Mesendoderm (in vitro differentiated cells): ENCODE measurements at regions not wholly inside any gene's neighbourhood (a gene's known extent, or its start where the extent isn't known, plus 50 kb on each side); places are given as distances from the start of the nearest gene placed in this dataset.

Experiments
- DNase-seq: peaks from one replicate; pipeline ENCODE4 v3.0.0; 2013
- H2AK5ac ChIP-seq: 2 replicates; pipeline ENCODE4 v1.6.1; 2013; ENCODE audit warnings: low read length, inconsistent platforms
- H2BK120ac ChIP-seq: 2 replicates; pipeline ENCODE4 v1.6.1; 2013; ENCODE audit warnings: low read depth, mild to moderate bottlenecking, low read length, moderate library complexity, mixed read lengths
- H2BK15ac ChIP-seq: replicated peaks from 2 replicates; pipeline ENCODE4 v1.6.1; 2013; ENCODE audit warnings: low read depth, mild to moderate bottlenecking, moderate library complexity
- H2BK5ac ChIP-seq: 2 replicates; pipeline ENCODE4 v1.6.1; 2013; ENCODE audit warnings: low read length, inconsistent platforms
- H3K18ac ChIP-seq: 2 replicates; pipeline ENCODE4 v1.6.1; 2013; ENCODE audit warnings: mild to moderate bottlenecking, low read length, mixed read lengths
- H3K23ac ChIP-seq: one replicate; pipeline ENCODE4 v1.6.1; 2013; ENCODE audit warnings: low read length
- H3K27ac ChIP-seq: 2 replicates; pipeline ENCODE4 v1.5.1; 2013; ENCODE audit warnings: low read depth, mild to moderate bottlenecking, inconsistent platforms, low read length, moderate library complexity
- H3K27me3 ChIP-seq: 2 replicates; pipeline ENCODE4 v1.6.1; 2013; ENCODE audit warnings: low read length, control low read depth, mild to moderate bottlenecking, inconsistent platforms; ENCODE audit not compliant: insufficient read depth, poor library complexity
- H3K36me3 ChIP-seq: 2 replicates; pipeline ENCODE4 v1.6.1; 2013; ENCODE audit warnings: low read length, inconsistent platforms; ENCODE audit not compliant: control insufficient read depth, insufficient read depth
- H3K4ac ChIP-seq: one replicate; pipeline ENCODE4 v1.6.1; 2013; ENCODE audit warnings: low read depth, mild to moderate bottlenecking, low read length, moderate library complexity
- H3K4me1 ChIP-seq: 2 replicates; pipeline ENCODE4 v1.6.1; 2013; ENCODE audit warnings: low read depth, low read length, inconsistent platforms; ENCODE audit not compliant: control insufficient read depth
- H3K4me2 ChIP-seq: 2 replicates; pipeline ENCODE4 v1.6.1; 2013; ENCODE audit warnings: low read length
- H3K4me3 ChIP-seq: 2 replicates; pipeline ENCODE4 v1.5.1; 2013; ENCODE audit warnings: mild to moderate bottlenecking, low read length
- H3K56ac ChIP-seq: one replicate; pipeline ENCODE4 v1.6.1; 2013; ENCODE audit warnings: low read length
- H3K79me1 ChIP-seq: 2 replicates; pipeline ENCODE4 v1.6.1; 2013; ENCODE audit warnings: low read length, inconsistent platforms
- H3K79me2 ChIP-seq: 2 replicates; pipeline ENCODE4 v1.6.1; 2013; ENCODE audit warnings: mild to moderate bottlenecking, low read length; ENCODE audit not compliant: control insufficient read depth, insufficient read depth
- H3K9ac ChIP-seq: 2 replicates; pipeline ENCODE4 v1.6.1; 2013; ENCODE audit warnings: low read length, inconsistent platforms
- H4K5ac ChIP-seq: one replicate; pipeline ENCODE4 v1.6.1; 2013; ENCODE audit warnings: low read length
- H4K8ac ChIP-seq: one replicate; pipeline ENCODE4 v1.6.1; 2013; ENCODE audit warnings: low read depth, mild to moderate bottlenecking, control low read depth, low read length, moderate library complexity
- WGBS: extraction: QIAGEN DNeasy Blood & Tissue Kit; methylation state at CpG from one replicate; pipeline ENCODE4 v1.1.7; 2013; ENCODE audit warnings: low lambda C conversion rate, missing lambda C conversion rate; ENCODE audit not compliant: insufficient coverage; ENCODE audit errors: extremely low coverage; 5-methylcytosine and 5-hydroxymethylcytosine counted together

DNA sequence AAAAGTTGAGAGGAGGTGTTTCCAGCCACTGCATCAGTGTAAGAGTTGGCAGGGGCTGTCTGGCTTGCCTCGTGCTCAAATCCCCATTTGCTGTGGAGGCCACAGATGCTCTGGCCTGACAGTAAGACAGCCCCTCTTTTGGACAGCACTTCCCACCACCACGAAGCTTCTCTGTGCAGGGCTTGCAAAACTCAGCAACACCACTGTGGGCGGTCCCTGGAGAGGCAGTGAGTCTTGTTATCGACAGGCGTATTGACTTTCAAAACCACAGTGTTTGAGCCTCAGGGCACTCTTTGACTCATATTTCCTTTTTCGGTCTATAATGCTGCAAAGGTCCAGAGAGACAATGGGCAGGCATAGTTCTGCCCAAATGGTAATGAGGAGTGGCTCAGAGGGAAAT, 539.5 kb downstream of the EBF1 start:
- Histone ChIP-seq H3K23ac (no peak overlapping the region), H3K9ac (no peak overlapping the region), H3K56ac (no peak overlapping the region), H3K79me2 (no peaks in the 10 kb centered on the region), H2AK5ac (no peak overlapping the region), H3K4ac (no peak overlapping the region), H3K4me1 (no peaks in the 10 kb centered on the region), H3K4me2 (no peak overlapping the region), H3K79me1 (no peaks in the 10 kb centered on the region), H3K36me3 (no peaks in the 10 kb centered on the region), H3K18ac (no peak overlapping the region), H3K4me3 (no peak overlapping the region), H3K27ac (no peak overlapping the region), H2BK5ac (no peak overlapping the region), H2BK15ac (no peak overlapping the region), H2BK120ac (no peak overlapping the region), H4K5ac (no peak overlapping the region), H4K8ac (no peak overlapping the region), H3K27me3 (no peaks in the 10 kb centered on the region)
- no peak for DNase-seq
- WGBS: no CpG with 5 or more reads among the region's 6 CpGs

DNA sequence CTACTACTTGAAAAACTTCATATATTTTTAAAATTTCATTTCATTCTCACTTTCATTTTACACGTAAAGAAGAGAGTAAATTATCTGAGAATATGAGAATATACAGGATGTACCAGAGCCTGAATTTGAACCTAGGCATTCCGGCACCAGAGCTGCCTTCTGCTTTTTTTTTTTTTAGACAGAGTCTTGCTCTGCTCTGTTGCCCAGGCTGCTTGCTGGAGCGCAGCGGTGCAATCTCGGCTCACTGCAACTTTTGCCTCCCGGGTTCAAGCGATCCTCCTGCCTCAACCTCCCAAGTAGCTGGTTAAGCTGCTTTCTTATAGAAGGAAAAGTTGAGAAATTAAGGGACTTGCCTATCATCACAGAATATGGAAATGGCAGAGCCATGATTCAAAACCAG, 540.1 kb downstream of the EBF1 start:
- H3K27ac ChIP-seq: no peak overlapping the region

DNA sequence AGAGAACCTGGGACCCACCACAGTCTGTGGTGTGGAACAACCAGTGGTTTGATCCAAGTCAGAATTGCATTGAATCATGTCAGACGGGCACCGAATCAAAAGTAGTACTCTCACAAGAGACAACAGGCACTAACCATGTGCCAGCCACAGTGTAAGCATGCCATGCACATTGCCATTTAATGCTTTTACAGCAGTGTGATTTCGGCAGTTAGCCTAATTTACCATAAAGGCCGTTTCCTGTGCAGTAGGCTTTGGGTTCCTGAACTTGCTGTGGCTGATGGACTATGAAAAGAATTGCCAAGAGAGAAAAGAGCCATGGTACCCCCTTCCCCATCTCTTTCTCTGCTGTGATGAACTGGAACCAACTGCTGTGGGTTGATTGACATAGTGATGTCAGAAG, 540.6 kb downstream of the EBF1 start:
- H2BK15ac ChIP-seq: no peak overlapping the region
- no peak overlapping the region for H3K4me3 ChIP-seq
- no peak overlapping the region for H3K9ac ChIP-seq
- H3K18ac ChIP-seq: no peak overlapping the region
- WGBS: no CpG with 5 or more reads among the region's 4 CpGs
- no peak for DNase-seq
- H3K79me1 ChIP-seq: no peaks in the 10 kb centered on the region
- no peaks in the 10 kb centered on the region for H3K4me1 ChIP-seq
- H2BK5ac ChIP-seq: no peak overlapping the region
- no peak overlapping the region for H4K8ac ChIP-seq
- no peak overlapping the region for H3K4ac ChIP-seq
- H3K4me2 ChIP-seq: no peak overlapping the region
- H3K27ac ChIP-seq: no peak overlapping the region
- no peak overlapping the region for H4K5ac ChIP-seq
- no peak overlapping the region for H3K23ac ChIP-seq
- H2BK120ac ChIP-seq: no peak overlapping the region
- no peak overlapping the region for H2AK5ac ChIP-seq
- H3K79me2 ChIP-seq: no peaks in the 10 kb centered on the region
- no peaks in the 10 kb centered on the region for H3K27me3 ChIP-seq
- H3K36me3 ChIP-seq: no peaks in the 10 kb centered on the region
- H3K56ac ChIP-seq: no peak overlapping the region

More for the DNA sequence above, 540.1 kb downstream of the EBF1 start:
- Histone ChIP-seq H3K4me3 (no peak overlapping the region), H3K36me3 (no peaks in the 10 kb centered on the region), H3K79me1 (no peaks in the 10 kb centered on the region), H4K5ac (no peak overlapping the region), H3K18ac (no peak overlapping the region), H3K79me2 (no peaks in the 10 kb centered on the region), H2BK120ac (no peak overlapping the region), H3K4me1 (no peaks in the 10 kb centered on the region), H3K27me3 (no peaks in the 10 kb centered on the region), H3K4me2 (no peak overlapping the region), H3K9ac (no peak overlapping the region), H2AK5ac (no peak overlapping the region), H3K56ac (no peak overlapping the region), H3K23ac (no peak overlapping the region), H3K4ac (no peak overlapping the region), H2BK15ac (no peak overlapping the region), H4K8ac (no peak overlapping the region), H2BK5ac (no peak overlapping the region)
- no CpG with 5 or more reads among the region's 7 CpGs for WGBS
- DNase-seq: no peak

DNA sequence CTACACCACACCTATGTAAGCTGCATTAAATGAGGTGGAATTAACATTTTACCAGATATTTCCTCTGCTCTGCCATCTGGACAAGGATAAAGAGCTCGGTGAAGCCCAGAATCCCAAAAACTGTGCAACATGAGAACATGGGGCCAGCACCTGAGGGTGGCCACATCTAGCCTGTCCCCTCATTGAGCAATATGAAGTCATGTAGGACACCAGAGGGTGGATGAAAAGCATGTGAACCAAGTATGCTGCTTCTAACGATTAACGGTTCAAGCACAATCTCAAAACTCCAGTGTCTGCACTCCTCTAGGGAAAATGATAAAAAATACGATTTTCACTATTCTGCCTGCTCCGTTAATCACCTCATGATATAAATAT, 545.8 kb downstream of the EBF1 start:
- no peak overlapping the region for H3K4me3 ChIP-seq
- no CpG with 5 or more reads among the region's 5 CpGs for WGBS

DNA sequence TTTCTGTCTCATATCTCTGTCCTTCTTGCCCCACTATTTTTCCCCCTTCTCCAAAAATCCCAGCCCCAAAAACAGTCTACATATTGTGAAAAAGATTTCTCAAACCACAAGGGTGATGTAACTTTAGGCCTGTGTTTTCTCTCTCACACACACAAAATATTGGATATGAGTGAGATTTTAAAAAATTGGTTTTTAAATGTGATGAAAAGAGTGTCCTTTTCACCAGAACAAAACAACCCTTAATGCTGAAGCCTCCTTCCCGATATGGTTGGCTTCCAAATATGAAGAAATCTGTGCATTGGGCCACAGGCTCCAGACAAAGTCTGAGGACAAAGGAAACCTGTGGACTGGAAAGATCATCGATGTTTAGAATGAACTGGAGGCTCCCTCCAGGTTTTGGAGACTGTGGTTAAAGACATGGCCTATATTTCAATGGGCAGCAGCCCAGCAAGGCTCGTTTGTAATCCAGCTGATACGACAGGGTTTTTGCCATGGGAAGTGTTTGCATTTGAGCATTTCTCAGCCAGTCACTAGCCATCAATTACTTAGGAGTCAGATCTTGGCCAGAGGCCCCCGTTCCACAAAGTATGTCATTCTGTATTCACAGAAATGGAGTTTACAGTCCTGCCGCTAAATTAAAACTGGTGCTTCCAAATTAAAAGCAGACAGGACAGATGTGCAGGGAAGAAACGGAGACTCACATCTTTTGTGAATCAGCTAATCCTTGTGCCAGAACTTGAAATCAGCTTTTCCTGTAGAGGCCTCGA, 546.3 kb downstream of the EBF1 start:
- H3K4me2 ChIP-seq: no peak overlapping the region
- no peak overlapping the region for H2AK5ac ChIP-seq
- no peaks in the 10 kb centered on the region for H3K36me3 ChIP-seq
- H3K23ac ChIP-seq: no peak overlapping the region
- no peak overlapping the region for H3K18ac ChIP-seq
- H3K79me2 ChIP-seq: no peaks in the 10 kb centered on the region
- no peak overlapping the region for H2BK5ac ChIP-seq
- no peaks in the 10 kb centered on the region for H3K79me1 ChIP-seq
- no peaks in the 10 kb centered on the region for H3K4me1 ChIP-seq
- H3K56ac ChIP-seq: no peak overlapping the region
- no peak overlapping the region for H4K8ac ChIP-seq
- H4K5ac ChIP-seq: no peak overlapping the region
- H2BK120ac ChIP-seq: no peak overlapping the region
- H3K4me3 ChIP-seq: no peak overlapping the region
- no peak overlapping the region for H3K4ac ChIP-seq
- no peaks in the 10 kb centered on the region for H3K27me3 ChIP-seq
- H2BK15ac ChIP-seq: no peak overlapping the region
- no peak for DNase-seq
- WGBS: no CpG with 5 or more reads among the region's 8 CpGs
- no peak overlapping the region for H3K27ac ChIP-seq
- H3K9ac ChIP-seq: no peak overlapping the region

More for the DNA sequence above, 545.8 kb downstream of the EBF1 start:
- Histone ChIP-seq H3K18ac (no peak overlapping the region), H2BK5ac (no peak overlapping the region), H2BK15ac (no peak overlapping the region), H3K4me2 (no peak overlapping the region), H3K79me2 (no peaks in the 10 kb centered on the region), H3K9ac (no peak overlapping the region), H2BK120ac (no peak overlapping the region), H4K8ac (no peak overlapping the region), H3K23ac (no peak overlapping the region), H3K4ac (no peak overlapping the region), H3K4me1 (no peaks in the 10 kb centered on the region), H3K79me1 (no peaks in the 10 kb centered on the region), H3K56ac (no peak overlapping the region), H3K36me3 (no peaks in the 10 kb centered on the region), H3K27me3 (no peaks in the 10 kb centered on the region), H4K5ac (no peak overlapping the region), H3K27ac (no peak overlapping the region), H2AK5ac (no peak overlapping the region)
- no peak for DNase-seq

DNA sequence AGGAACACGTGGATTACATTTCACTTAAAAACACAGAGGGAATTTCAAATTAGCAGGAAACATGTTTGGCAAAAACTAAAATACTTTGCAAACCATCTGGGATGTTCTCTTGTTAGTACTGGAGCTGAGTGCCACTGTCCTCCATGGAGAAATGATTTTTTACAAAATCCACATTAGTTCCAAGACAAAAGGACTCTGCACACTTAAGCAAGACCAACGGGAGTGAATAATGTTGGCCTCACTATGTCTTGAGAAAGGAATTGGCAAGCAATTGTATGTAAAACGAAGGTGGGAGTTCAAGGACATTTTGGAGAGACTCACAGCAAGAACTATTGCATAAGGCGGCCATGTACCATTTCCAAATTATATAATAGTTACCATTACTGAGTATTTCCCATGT, 547.5 kb downstream of the EBF1 start:
- H3K23ac ChIP-seq: no peak overlapping the region
- no peak overlapping the region for H3K4ac ChIP-seq
- no peak overlapping the region for H4K8ac ChIP-seq
- DNase-seq: peak; percentile 10
- no peaks in the 10 kb centered on the region for H3K79me2 ChIP-seq
- no peaks in the 10 kb centered on the region for H3K4me1 ChIP-seq
- H3K9ac ChIP-seq: no peak overlapping the region
- H2BK5ac ChIP-seq: no peak overlapping the region
- no peak overlapping the region for H3K56ac ChIP-seq
- H3K36me3 ChIP-seq: no peaks in the 10 kb centered on the region
- H3K27ac ChIP-seq: no peak overlapping the region
- H3K4me3 ChIP-seq: no peak overlapping the region
- no peaks in the 10 kb centered on the region for H3K79me1 ChIP-seq
- H2BK15ac ChIP-seq: no peak overlapping the region
- no peak overlapping the region for H3K18ac ChIP-seq
- no peaks in the 10 kb centered on the region for H3K27me3 ChIP-seq
- H3K4me2 ChIP-seq: no peak overlapping the region
- H4K5ac ChIP-seq: no peak overlapping the region
- H2BK120ac ChIP-seq: no peak overlapping the region
- WGBS: no CpG with 5 or more reads among the region's 4 CpGs
- H2AK5ac ChIP-seq: no peak overlapping the region
